ENCODE measurements at regions not wholly inside any gene's neighbourhood (a gene's known extent, or its start where the extent isn't known, plus 50 kb on each side); places are given as distances from the start of the nearest gene placed in this dataset.
"Not testable (repeated sequence)": the region's sequence is repeated elsewhere in the genome, so short reads cannot be mapped to it uniquely, and the experiment has no call there.

DNA sequence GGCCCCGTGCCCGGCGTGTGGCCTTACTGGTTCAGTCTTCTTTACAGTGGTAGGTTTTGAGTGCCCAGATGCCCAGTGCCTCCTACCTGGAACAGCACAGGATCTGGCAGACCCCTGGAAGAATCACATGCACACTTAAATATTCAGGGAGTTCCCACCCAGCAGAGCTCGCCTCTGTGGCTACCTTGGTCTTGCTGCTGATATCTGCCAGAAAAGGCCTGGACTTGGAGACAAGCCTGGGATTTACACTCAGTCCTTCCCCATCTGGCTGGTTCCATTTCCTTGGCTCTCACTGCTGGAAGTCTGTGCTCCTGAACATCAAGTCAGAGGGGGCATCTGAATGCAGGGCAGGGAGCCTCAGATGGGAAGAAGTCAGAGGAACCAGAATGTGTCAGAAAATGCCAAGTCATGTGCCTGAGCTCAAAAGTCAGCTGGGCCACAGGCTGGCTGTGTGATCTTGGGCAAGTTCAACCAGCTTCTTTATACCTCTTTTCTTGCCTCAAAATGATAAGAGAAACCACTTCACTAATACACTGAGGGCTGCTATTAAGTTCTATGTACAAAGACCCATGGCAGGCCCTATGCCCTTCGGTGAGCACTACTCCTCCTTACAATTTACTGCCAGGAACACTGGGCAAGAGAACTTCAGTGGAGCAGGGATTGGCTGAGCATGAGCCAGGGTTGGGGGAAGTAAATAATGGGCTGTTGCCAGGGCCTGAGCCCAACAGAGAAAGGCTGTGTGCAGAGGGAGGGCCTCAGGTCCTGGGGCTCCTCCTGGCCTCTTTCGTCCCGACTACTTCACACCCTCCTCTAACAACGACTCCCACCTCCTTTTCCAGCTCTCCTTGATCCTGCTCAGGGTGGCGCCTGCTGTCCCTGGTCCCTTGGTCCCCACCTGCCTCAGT, 135.9 kb downstream of the GPCPD1 start:
- intact Hi-C loops (cut with DNase I; ENCODE audit: low total_unique reads) = no loop called here
- Histone ChIP-seq H3K9me3 (no peaks in the 10 kb centered on the region), H3K27ac (no peak overlapping the region), H3K36me3 (no peaks in the 10 kb centered on the region), H3K4me3 (no peak overlapping the region), H3K27me3 (no peaks in the 10 kb centered on the region), H3K4me1 (no peaks in the 10 kb centered on the region)
- no peak for TF ChIP-seq POLR2A (IDR thresholded peaks at IDR 0.05)
- TF ChIP-seq, protein P1, sequence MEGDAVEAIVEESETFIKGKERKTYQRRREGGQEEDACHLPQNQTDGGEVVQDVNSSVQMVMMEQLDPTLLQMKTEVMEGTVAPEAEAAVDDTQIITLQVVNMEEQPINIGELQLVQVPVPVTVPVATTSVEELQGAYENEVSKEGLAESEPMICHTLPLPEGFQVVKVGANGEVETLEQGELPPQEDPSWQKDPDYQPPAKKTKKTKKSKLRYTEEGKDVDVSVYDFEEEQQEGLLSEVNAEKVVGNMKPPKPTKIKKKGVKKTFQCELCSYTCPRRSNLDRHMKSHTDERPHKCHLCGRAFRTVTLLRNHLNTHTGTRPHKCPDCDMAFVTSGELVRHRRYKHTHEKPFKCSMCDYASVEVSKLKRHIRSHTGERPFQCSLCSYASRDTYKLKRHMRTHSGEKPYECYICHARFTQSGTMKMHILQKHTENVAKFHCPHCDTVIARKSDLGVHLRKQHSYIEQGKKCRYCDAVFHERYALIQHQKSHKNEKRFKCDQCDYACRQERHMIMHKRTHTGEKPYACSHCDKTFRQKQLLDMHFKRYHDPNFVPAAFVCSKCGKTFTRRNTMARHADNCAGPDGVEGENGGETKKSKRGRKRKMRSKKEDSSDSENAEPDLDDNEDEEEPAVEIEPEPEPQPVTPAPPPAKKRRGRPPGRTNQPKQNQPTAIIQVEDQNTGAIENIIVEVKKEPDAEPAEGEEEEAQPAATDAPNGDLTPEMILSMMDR (IDR thresholded peaks at IDR 0.05) = no peak
- DNase-seq = no peak

DNA sequence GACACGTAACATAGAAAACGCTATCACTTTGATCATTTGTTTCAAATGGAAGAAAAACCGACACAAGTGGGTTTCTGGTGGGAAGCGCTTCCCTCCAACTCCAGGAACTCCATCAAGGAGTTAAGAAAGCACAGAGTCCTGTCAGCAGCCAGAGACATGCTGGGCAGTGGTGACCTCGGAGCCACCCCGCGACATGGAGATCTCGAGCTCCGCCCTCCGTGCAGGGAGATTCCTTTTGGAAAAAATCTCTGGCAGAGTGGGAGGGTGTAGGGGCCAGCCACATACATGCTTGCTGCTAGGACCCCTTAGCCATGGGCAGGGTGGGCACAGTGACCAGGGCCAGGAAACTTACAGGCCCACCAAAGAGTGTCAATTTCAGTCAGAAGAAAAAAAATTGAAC, 138.9 kb downstream of the GPCPD1 start:
- intact Hi-C loops (cut with DNase I; ENCODE audit: low total_unique reads); H3K36me3 ChIP-seq; DNase-seq; H3K27me3 ChIP-seq; H3K4me3 ChIP-seq; H3K4me1 ChIP-seq; H3K9me3 ChIP-seq; H3K27ac ChIP-seq: not testable (repeated sequence)

DNA sequence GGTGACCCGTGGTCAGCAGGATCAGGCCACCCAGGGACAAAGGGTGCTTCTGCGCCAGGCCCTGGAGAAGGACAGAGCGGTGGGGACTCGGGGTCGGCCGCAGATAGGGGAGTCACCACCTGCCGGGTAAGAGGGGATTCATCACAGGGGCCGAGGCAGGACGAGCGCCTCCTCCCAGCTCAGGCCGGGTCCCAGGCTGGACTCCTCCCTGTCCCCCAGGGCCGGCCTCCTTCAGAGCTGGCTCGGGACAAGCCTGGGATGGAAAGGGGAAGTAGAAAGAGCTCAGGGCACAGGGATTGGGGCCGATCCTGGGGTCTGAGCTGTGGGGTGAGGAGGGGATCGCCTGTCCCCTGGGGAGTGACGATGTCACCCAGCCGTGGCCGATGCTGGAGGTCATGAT, 139.4 kb downstream of the GPCPD1 start:
- H3K9me3 ChIP-seq = no peaks in the 10 kb centered on the region
- H3K4me3 ChIP-seq = no peak overlapping the region
- H3K27me3 ChIP-seq = no peaks in the 10 kb centered on the region
- no peaks in the 10 kb centered on the region for H3K4me1 ChIP-seq
- H3K36me3 ChIP-seq = no peaks in the 10 kb centered on the region
- no peak overlapping the region for H3K27ac ChIP-seq
- no peak for TF ChIP-seq POLR2A (IDR thresholded peaks at IDR 0.05)
- no peak for DNase-seq
- intact Hi-C loops (cut with DNase I; ENCODE audit: low total_unique reads) = no loop called here

DNA sequence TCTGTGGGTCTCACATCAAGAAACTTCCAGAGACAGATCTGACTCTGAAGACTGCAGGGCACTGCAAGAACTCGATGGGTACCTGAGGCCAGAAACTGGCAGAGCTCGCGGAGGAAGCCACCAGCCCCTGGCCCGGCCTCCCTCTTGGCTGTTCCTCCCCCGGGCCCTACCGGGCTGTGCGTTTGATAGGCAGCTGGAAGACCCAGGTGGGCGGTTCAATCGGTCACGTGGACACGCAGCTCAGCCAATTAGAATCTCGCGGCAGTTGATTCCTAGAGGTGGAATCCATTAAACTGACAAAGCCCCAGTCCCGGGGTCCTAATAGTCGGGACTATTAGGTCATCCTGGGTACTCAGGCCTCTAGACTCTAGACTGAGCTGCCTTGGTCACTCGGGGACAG, 139.9 kb downstream of the GPCPD1 start:
- no peaks in the 10 kb centered on the region for H3K27me3 ChIP-seq
- intact Hi-C loops (cut with DNase I; ENCODE audit: low total_unique reads) = no loop called here
- TF ChIP-seq, protein P1 (IDR thresholded peaks at IDR 0.05) = no peak
- no peak for TF ChIP-seq POLR2A (IDR thresholded peaks at IDR 0.05)
- no peaks in the 10 kb centered on the region for H3K9me3 ChIP-seq
- H3K4me1 ChIP-seq = no peaks in the 10 kb centered on the region
- DNase-seq = no peak
- H3K4me3 ChIP-seq = no peak overlapping the region
- no peak overlapping the region for H3K27ac ChIP-seq
- no peaks in the 10 kb centered on the region for H3K36me3 ChIP-seq

DNA sequence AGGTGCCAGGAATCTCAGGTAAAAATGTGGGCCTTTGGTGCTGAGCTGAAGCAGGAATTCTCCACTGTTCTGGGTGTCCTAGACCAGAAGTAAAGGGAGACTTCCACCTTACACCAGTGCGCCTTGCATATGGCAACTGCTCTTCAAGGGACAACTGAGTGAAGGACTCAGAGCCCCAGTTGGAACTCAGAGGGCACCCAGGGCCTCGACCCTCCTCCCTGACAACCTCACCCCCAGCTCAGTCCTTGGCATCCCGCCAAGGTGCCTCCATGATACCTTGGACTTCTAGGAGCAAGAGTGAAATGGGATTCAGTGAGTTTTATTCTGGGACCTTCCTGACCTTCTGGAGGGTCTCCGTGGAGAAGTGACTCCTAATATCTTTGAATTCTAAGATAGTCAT, 140.3 kb downstream of the GPCPD1 start:
- no peaks in the 10 kb centered on the region for H3K27me3 ChIP-seq
- H3K27ac ChIP-seq = no peak overlapping the region
- TF ChIP-seq, protein P1 (IDR thresholded peaks at IDR 0.05) = no peak
- no peaks in the 10 kb centered on the region for H3K4me1 ChIP-seq
- DNase-seq = no peak
- H3K4me3 ChIP-seq = no peak overlapping the region
- H3K9me3 ChIP-seq = no peaks in the 10 kb centered on the region
- intact Hi-C loops (cut with DNase I; ENCODE audit: low total_unique reads) = no loop called here
- no peaks in the 10 kb centered on the region for H3K36me3 ChIP-seq

DNA sequence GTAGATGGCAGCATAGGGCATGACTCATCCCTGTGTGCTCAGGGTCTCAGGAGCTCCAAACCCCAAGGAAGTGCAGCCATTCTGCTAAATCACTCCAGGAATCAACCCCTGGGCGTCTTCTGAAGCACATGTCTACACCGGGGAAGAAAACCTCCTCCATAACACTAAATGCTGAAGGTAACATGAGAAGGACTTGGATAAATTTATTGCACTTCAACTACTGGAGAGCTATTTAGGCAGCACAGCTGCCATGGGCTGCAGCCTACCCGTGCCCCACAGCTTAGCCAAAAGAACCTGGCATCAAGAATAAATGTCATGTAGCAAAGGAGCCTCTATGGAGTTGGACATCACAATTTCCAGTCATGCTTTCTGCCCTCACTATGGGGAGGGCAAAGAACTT, 141.7 kb downstream of the GPCPD1 start:
- Histone ChIP-seq H3K27ac (no peak overlapping the region), H3K27me3 (no peaks in the 10 kb centered on the region), H3K4me1 (no peaks in the 10 kb centered on the region), H3K36me3 (no peaks in the 10 kb centered on the region), H3K9me3 (no peaks in the 10 kb centered on the region), H3K4me3 (no peak overlapping the region)
- TF ChIP-seq POLR2A (IDR thresholded peaks at IDR 0.05) = no peak
- TF ChIP-seq, protein P1 (IDR thresholded peaks at IDR 0.05) = no peak
- DNase-seq = no peak
- intact Hi-C loops (cut with DNase I; ENCODE audit: low total_unique reads) = no loop called here
